ENCODE measurements at regions not wholly inside any gene's neighbourhood (a gene's known extent, or its start where the extent isn't known, plus 50 kb on each side); places are given as distances from the start of the nearest gene placed in this dataset.

DNA sequence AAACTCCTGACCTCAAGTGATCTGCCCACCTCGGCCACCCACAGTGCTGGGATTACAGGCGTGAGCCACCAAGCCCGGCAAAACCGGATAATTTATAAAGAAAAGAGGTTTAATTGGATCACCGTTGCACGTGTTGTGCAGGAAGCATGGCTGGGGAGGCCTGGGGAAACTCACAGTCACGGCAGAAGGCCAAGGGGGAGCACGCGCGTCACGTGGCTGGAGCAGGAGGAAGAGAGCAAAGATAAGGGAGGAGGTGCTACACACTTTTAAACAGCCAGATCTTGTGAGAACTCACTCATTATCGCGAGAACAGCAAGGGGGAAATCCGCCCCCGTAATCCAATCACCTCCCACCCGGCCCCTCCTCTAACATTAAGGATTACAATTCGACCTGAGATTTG, 177.9 kb upstream of the TENM3 start:
- no peak overlapping the region for H3K4me3 ChIP-seq
- no peak for TF ChIP-seq CTCF (IDR thresholded peaks at IDR 0.05)
- peaks cover 0 to 13% (median 0%) of the 10 kb centered on the region in 7 donors for H3K27me3 ChIP-seq
- no peaks in the 10 kb centered on the region for H3K9me3 ChIP-seq
- no peaks in the 10 kb centered on the region for H3K36me3 ChIP-seq
- no peak for DNase-seq
- H3K4me1 ChIP-seq: no peaks in the 10 kb centered on the region
- ATAC-seq: no peak
- no peak overlapping the region for H3K27ac ChIP-seq
- intact Hi-C loops (cut with DNase I): no loop called here
- WGBS, 2 donors: 48% methylated on average over 17 of the region's 17 CpGs

DNA sequence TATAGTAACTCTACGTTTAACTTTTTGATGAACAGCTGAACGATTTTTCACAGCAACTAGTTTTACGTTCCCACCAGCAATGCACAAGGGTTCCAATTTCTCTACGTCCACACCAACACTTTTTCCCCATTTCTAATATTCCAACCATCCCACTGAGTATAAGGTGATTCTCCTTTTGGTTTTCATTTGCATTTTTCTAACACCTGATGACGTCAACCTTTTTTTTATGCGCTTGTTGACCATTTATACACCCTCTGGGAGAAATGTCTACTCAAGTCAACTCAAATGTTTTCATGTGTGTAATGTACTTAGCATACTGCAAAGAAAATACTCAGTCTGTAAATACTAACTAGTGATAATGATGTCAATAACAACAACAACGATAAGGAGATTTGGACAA, 177.2 kb upstream of the TENM3 start:
- Histone ChIP-seq H3K27me3 (peaks cover 0 to 13% (median 0%) of the 10 kb centered on the region in 7 donors), H3K9me3 (no peaks in the 10 kb centered on the region), H3K4me1 (no peaks in the 10 kb centered on the region), H3K4me3 (no peak overlapping the region), H3K36me3 (no peaks in the 10 kb centered on the region), H3K27ac (no peak overlapping the region)
- ATAC-seq (no peak), DNase-seq (no peak)
- no peak for TF ChIP-seq CTCF (IDR thresholded peaks at IDR 0.05)
- 92 to 95% methylated on average over 7 of the region's 7 CpGs for WGBS, 2 donors
- intact Hi-C loops (cut with DNase I): no loop called here

DNA sequence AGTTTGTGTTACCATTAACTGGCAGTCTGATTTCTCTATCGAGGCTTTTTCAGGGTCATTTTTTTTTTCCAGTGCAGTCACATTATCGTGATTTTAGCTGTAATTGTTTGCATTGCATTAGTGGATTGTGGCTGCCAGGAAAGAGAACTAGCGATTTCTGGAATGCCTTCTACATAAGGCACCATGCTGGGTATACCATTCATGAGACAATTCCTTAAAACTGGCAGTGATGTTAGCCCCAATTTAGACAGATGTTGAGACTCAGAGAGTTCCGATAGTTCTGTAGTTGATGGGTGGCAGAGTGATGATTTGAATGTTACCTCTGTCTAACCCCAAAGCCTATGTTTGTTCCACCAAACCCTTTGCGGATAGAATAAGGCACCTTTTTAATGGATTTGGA, 175.4 kb upstream of the TENM3 start:
- H3K4me3 ChIP-seq: no peak overlapping the region
- no peak for DNase-seq
- ATAC-seq: no peak
- H3K27ac ChIP-seq: no peak overlapping the region
- no peaks in the 10 kb centered on the region for H3K4me1 ChIP-seq
- TF ChIP-seq CTCF (IDR thresholded peaks at IDR 0.05): no peak
- intact Hi-C loops (cut with DNase I): no loop called here
- WGBS, 2 donors: 81 to 83% methylated on average over 5 of the region's 5 CpGs
- H3K9me3 ChIP-seq: peaks cover 0 to 10% (median 0%) of the 10 kb centered on the region in 11 donors
- peaks cover 0 to 13% (median 0%) of the 10 kb centered on the region in 7 donors for H3K27me3 ChIP-seq
- no peaks in the 10 kb centered on the region for H3K36me3 ChIP-seq

DNA sequence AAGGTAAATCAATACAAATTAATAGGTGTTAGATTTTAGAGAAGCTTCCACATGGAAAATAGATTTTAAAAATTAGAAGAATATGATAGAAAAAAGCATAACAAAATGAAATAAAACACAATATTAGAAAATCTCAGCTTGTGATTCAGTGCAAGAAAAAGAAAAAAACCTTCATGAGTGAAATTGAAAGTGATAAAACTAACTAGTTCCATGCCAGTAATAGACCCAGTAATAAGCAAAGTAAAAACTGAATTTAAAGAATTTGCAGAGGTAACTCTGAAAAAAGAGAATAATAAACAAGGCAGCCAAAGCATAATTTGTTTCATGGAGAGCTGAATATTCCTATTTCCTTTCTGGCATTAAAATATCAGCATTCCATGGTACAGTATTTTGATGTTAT, 174.3 kb upstream of the TENM3 start:
- Histone ChIP-seq H3K27me3 (peaks cover 0 to 13% (median 0%) of the 10 kb centered on the region in 7 donors), H3K4me1 (no peaks in the 10 kb centered on the region), H3K4me3 (no peak overlapping the region), H3K27ac (no peak overlapping the region), H3K36me3 (no peaks in the 10 kb centered on the region), H3K9me3 (peaks cover 0 to 15% (median 0%) of the 10 kb centered on the region in 11 donors)
- TF ChIP-seq CTCF (IDR thresholded peaks at IDR 0.05): no peak
- DNase-seq (no peak), ATAC-seq (no peak)
- intact Hi-C loops (cut with DNase I): no loop called here

DNA sequence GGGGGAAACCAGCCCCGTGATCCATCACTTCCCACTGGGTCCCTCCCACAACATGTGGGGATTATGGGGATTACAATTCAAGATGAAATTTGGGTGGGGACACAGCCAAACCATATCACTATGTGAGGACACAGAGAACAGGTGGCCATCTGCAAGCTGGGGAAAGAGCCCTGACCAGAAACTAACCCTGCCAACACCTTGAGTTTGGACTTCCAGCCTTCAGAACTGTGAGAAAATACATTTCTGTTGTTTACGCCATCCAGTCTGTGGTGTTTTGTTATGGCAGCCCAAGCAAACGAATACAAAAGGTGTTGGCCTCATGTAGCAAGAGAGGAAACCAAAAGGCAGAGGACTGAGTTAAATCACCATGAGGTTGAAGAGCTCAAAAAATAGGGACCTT, 169.9 kb upstream of the TENM3 start:
- no peaks in the 10 kb centered on the region for H3K4me1 ChIP-seq
- ATAC-seq: no peak
- peaks cover 0 to 15% (median 0%) of the 10 kb centered on the region in 11 donors for H3K9me3 ChIP-seq
- no peak overlapping the region for H3K4me3 ChIP-seq
- 79 to 87% methylated on average over 3 of the region's 3 CpGs for WGBS, 2 donors
- DNase-seq: no peak
- H3K27ac ChIP-seq: no peak overlapping the region
- no peak for TF ChIP-seq CTCF (IDR thresholded peaks at IDR 0.05)
- H3K36me3 ChIP-seq: no peaks in the 10 kb centered on the region
- intact Hi-C loops (cut with DNase I): no loop called here
- H3K27me3 ChIP-seq: peaks cover 0 to 9% (median 0%) of the 10 kb centered on the region in 7 donors
